HG03521 (cell line): ENCODE measurements at regions not wholly inside any gene's neighbourhood (a gene's known extent, or its start where the extent isn't known, plus 50 kb on each side); places are given as distances from the start of the nearest gene placed in this dataset.

ENCODE experiments used
- ATAC-seq: cut with Tn5 transposase; IDR thresholded peaks from one replicate; pipeline ENCODE4 v1.9.1; 2021; ENCODE audit warnings: mild to moderate bottlenecking, moderate library complexity; ENCODE audit not compliant: unreplicated experiment

DNA sequence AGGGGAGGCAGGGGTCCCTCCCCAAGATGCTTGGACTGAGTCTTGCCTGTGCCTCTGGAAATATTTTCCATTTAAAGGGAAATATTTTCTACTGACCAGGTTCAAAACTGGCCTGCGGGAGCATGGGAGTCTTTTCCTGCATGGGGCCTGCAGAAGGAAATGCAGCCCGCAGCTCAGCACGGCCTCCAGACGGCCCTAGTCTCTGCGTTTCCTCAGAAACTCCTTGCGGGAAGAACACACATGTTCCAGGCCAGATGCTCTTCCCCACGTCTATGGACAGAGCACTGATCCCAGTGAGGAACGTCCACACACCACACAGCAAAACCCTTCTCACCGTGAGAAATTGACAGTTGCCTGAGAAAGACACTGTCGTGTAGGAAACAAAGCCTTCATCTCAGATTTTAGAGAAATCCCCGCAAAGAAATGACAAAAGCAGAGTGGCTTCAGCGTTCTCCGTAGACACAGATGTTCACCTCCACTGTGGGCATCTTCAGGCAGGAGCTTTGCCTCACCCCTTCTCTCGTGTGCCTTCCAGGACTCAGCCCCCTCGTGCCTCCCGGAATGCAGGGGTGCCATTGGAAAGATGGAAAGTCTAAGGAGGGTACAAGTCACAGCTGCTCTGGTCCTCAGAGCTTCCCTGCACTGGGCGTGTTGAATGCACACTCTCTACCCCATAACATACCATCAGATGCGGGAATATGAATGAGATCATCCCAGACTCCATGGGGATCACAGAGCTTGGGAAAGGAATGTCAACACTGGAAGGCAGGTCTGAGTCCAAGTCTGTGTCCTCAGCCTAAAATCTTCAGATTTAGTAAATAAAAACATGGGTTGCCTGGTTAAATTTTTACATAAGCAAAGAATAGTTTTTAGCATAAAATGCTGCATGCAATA lies 438.7 kb upstream of the SALL3 start:
- ATAC-seq, result no peak

DNA sequence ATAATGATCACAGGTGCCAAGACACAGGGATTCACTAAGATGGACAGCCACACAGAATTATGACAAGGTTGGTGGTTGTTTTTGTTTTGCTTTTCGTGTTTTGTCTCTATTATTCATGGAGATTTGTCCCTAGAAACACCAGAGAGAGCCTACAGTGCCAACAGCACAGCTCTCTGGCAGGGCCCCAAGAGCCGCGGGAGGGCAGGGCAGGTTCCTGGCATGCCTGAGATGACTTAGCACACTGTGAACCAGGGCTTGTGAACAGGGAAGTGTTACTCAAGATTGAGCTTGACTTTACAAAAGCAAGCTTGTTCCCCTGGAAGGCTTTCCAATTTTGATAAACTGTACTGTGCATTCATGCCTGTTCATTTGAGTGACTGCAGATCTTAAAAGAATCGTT lies 437.4 kb upstream of the SALL3 start:
- no peak for ATAC-seq

DNA sequence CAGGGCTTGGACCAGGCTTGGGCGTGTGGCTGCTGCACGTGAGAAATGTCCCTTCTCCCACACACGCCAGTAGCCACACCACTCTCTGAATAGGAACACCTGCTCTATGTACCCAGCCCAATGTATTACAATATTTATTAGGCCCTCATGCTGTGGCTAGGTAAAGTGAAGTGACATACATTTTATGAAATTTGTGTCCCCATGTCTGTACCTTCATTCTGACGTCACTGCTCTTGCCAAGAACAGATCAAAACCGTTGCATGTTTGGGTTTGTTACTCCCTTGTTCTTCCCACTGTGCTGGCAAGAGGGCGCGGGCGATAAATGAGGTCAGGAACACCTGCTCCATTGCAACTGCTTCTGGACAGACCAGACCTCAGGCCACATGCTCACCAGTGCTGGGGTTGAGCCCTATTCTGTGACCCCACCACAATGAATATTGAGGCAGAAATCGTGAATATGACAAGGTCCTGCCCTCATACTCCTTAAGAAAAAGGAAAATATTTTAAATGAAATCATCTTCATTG lies 436.4 kb upstream of the SALL3 start:
- ATAC-seq, result no peak

DNA sequence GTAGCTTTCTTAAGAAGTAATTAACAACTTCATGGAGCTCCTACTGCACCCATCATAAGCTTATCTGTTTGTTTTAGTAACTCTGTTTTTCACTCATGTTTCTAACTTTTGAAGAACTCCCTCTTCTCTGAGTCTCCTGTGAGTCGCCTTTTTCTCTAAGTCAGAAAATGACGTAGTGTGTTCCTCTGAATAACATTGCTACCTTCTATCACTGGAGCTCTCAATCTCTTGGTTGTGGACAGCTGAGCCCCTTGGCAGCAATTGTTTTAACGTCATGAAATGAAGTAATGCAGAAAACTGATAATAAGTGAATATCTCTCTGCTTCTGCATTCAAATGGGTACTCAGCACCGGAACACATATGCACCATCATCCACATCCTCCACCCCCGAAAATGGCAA lies 433.3 kb upstream of the SALL3 start:
- no peak for ATAC-seq

DNA sequence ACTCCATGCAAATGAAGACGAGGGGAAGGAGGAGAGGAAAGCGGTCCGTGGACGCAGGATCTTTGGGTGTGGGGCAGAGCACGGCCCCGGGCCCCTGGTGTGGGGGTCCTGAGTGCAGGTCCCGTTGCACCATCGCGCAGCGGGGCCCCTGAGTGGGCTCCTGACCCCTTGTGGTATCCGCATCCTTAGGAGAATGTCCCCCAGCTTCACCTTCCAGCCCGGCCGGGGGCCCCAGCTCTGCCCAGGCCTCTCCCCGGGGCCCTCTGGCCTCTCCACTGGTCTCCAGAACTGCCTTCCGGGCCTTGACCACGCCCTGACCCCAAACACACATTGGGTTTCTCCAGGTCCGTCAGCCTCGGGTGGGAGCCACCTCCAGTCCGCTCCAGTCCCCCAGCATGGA lies 431.8 kb upstream of the SALL3 start:
- ATAC-seq, result no peak

DNA sequence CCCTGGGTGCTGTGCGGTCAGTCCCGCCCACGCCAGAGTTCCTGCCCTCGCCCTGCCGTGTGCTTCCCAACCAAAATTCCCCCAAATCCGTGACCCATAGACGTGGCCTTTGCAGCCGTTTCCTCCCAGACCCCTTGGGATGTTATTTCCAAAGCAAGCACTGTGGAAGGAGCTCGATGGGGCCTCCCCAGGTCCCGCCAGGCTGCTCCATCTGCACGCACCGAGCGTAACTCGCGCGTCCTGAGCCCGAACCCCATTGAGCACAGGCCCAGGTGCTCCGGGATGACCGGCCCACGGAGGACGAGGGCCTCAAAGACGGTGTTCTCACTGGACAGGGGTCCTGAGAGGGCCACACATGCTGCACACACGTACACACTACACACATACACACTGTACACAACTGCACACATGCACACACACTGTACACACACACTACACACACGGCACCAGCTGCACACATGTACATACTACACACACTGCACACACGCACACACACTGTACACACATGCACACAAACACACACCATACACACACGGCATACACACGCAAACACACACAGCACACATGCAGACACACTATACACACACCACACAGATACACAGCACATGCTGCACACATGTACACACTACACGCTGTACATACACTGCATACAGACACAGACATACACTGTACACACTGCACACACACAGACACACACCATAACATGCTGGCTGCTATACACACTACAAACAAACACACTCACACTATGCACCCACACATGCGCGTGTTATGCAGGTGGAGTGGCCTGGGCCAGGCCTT lies 431.2 kb upstream of the SALL3 start:
- no peak for ATAC-seq

DNA sequence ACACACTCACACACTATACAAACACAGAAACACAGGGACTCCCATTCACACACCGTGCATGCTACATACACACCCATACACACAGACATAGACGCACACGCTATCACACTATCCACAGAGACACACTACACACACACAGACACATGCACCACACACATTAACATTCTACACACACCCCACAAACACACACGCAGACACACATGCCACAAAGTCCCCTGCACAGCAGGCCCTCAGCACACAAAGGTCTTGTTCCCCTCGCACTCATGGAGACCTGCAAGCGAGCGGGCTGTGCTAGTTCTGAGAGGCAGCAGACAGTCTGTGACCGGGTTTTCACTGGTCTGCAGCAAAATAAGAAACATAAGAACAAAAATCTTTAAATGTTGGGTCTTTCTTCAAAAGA lies 429.6 kb upstream of the SALL3 start:
- ATAC-seq, result no peak

DNA sequence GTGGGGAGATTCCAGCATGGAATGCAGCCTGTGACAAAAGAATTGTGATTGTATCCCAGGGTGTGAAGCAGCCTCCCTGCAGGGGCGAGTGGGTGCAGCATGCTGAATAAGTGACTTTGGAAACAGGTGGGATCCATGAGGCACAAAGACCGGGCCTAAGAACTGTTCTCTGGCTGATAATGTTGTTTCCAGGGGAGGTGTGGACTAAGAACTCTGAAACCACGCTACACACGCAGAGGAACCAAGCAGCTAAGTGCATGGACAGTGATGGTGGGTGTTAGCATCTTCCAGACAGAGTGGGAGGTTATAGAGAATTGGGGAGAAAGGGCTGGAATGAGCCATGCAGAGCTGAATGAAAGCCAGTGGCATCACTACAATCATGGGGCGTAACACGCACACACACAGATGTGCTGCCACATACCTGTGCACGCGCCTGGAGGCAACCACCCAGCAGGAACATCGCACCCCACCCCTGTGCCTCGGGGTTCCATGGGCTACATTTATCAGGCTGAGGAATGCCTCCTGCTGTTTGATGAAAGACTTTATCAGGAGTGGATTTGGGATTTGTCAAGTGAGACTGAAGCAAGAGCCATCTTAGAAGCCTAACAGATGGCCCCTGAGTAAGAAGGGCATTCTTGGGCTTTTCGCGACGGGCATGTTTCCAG lies 424.5 kb upstream of the SALL3 start:
- ATAC-seq, result no peak

DNA sequence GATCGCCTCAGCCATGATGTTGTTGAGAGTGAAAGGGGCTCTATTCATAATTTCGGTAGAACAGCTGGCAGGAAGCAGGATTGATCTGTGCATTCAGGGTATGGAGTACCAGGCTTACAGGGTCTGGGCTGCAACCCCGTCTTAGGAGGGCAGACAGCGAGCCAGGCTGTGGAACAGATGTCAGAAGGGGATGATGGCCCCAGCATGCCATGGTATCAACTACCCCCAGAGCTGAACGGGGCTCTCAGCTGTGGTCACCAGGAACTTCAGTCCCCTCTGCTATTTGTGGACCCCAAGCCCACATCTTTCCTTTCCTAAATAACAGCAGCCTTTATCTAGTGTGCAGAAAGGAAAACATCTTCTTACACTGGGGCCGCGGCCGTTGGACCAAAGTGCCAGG lies 422.2 kb upstream of the SALL3 start:
- ATAC-seq, result no peak

DNA sequence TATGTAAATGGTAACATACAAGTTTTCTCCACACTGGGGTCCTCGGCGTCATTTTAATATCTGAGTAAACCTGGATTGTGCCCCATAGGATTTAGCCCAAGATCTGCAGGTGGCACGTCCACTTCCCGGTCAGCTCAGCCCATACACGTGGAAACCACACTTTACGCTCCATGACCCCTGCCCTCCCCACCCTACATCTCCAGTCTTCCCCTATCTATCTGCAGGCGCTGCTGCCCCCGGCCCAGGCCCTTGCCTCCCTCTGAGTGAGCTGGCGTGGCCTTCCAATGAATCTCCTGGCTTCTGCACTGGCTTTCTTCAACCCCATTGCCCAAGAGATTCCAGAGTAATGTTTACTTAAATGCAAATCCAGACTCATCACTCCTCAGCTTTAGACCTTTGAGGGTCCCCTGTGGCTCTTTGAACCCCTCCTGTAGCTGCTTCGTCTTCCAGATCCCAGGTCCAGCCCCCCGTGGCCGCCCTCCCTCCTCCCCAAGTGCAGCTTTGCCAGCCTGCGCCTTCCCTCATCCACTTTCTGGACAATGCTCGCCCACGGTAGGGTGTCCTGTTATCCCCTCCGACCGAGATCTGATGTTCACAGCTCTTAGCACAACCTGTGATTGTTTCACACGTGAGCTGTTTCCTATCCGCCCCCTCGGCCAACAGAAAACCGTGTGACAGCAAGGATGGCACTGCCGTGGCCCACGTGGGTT lies 421.4 kb upstream of the SALL3 start:
- no peak for ATAC-seq

DNA sequence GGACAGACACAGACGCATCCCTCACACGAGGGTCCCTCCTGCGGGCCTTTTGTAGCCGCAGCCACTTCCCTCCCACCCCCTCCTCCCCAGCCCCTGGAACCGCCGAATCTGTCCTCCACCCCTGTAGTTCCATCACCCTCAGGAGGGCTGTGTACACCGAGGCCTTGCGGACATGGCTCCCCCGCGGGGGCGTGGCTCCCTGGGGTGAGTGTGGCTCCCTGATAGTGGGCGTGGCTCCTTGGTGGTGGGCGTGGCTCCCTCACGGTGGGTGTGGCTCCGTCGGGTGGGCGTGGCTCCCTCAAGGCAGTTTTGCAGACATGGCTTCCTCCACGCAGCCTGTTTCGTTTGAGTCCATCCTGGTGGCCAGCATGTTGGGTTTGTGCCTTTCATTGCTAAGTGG lies 420.7 kb upstream of the SALL3 start:
- ATAC-seq, result no peak

DNA sequence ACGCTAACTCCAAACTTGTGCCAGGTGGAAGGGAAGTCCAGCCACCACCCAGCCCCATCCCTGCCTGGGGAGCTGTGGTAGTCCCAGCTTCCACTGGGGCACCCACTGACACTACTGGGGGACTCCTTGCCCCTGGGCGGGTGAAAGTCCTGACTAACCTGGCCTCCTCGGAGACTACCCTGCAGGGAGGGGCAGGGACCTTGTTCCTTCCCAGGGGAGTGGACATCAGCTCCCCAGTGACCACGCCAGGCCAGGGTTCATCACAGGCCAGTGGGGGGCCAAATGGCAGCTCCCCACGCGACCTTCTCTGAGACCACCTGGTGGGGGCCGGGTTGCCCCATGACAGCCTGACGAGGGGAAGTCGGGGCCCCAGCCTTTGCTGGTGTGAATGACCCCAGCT lies 420.0 kb upstream of the SALL3 start:
- no peak for ATAC-seq

DNA sequence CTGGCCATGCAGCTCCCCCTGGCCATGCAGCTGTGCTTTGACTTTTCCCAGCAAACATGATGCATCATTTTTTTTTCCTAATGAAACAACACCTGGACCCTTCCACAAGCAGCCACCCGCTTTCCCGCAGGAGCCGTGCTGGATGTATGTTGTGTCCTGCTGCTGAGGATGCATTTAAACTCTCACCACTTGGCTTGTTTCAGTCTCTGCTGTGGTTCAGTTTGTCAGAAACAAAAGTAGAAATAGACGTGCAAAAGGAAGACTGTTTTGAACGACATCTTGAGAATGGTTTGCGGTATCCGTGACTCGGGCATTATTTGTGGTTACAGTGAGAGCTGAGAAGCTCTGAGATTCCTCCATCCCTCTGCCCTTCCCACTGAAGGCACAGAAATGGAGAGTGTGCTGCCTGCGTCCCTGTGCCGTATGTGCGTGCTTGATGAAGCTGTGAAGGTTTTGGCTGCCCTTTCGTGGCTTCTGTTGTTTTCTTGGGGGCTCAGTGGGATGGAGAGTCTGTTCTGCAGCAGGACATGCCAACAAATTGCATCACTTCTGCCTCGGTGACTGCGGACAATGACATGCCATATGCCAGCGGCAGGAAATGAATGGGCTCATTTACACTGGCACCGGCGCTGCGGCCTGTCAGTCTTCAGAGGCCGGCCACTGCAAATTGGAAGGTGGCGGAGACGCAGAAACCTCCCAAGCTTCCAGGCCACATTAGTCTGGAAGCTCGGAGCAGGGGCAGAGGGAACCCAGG lies 417.7 kb upstream of the SALL3 start:
- no peak for ATAC-seq

DNA sequence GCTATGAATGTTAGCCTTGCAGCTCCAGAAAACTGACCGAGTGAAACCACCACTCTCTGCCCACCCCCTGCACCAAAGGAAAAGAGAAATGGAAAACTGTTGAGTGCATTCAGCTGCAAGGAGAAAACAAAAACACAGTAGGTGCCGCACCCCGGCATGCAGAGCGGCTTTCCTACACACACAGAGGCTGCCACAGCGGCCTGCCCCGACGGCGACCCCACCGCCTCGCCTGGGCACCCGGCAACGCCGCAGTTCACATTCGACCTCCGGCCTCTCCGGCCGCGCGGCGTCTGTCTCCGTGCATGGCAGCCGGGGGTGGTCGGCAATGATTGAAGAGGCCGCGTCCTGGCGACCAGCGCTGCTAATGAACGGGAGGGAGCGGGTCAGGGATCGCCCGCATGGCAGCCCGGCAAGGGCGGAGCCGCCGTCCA lies 417.1 kb upstream of the SALL3 start:
- ATAC-seq, result no peak

DNA sequence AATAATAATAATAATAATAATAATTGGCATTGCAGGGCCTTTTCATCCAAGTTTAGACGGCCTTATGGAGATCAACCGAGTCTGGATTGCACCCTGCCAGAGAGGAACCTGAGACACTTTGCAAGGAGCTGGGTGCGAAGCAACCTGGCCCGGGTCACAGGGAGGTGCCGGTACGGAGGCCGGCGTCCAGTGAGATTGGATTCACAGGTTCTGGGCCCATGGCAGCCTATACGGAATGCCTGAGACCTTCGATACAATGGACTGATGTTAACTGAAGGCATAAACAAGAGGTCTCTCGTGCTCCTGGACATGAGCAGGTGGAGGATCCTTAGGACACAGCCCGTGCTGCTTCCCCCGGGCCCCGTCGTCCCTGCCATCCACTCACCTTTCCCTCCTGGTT lies 416.5 kb upstream of the SALL3 start:
- ATAC-seq, result no peak

DNA sequence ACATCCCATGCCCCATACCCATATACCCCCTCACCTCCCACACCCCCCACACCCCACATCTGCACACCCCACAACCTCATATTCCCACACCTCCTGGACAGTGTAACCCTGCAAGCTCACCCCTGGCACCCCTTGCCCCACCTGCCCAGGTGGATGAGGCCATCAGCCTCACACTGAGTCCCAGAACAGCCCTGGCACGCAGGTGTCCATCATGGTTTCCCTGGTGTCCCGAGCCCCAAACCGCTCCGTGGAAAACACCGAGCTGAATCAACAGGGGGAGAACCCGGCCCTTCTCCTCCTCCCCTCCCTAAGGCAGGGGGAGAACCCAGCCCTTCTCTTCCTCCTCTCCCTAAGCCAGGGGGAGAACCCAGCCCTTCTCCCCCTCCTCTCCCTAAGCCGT lies 415.6 kb upstream of the SALL3 start:
- ATAC-seq, result no peak

DNA sequence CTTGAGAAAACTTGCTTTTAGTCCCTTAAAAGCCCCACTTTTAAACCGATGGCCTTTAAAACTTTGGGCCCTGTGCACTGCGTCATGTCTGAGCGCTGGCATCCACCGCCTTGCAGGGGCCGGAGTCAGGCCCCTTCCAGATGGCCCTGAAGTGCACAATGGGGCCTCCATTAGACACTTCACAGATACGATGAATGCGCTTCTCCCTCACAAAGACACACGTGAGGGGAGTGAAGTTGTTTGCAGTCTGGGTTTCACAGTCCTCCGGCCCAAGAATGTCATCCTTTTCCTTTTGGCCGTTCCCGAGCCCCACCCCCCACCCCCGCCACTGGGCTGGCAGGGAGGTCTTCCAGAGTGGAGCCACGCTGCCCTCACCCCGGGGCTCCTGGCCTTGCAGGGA lies 415.1 kb upstream of the SALL3 start:
- no peak for ATAC-seq

DNA sequence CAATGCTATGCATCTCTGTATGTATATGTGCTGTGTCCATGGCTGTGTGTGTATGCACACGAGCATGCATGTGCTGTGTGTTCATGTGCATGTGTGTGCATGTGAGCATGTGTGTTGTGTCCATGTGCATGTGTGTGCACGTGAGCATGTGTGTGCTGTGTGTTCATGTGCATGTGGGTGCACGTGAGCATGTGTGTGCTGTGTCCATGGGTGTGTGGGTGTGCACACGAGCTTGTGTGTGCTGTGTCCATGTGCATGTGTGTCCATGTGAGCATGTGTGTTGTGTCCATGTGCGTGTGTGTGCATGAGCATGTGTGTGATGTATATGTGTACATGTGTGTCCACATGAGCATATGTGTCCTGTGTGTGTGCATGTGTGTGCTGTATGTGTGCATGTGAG lies 414.4 kb upstream of the SALL3 start:
- no peak for ATAC-seq

DNA sequence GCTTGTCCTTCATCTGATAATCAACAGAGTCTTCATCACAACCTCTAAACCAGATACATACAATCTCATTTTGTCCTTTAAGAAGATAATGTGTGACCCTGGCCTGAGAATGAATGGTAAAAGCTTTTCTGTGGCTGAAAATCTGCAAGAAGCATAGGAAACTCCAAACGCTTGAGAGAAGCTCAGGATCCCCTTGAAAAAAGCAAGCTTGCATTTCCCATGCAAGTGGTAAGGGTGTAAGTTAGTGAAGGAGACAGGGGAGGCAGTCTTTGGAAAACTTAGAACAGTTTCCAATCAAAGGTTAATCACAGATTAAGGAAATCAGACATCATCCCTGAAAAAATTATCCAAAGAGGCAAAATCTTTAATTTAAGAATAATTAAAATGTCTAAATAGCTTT lies 413.6 kb upstream of the SALL3 start:
- ATAC-seq, result no peak

DNA sequence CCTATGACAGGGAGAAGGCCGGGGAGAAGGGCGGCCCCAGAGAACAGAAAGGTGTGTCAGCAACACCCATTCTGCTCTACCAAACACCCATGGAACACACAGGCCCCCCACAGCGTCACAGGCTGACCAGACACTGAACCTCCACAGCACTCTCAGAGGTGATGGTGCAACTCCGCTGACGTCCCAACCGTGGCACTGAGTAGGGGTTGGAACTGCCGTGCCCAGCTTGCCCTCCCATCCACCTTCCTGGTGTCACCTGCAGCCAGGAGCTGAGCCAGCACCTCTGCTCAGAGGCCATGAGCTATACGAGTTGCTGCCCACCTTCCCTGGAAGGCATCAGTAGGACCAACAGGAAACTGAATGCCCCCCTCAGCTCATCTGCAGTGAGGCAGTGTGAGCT lies 412.9 kb upstream of the SALL3 start:
- no peak for ATAC-seq
